ENCODE measurements at regions not wholly inside any gene's neighbourhood (a gene's known extent, or its start where the extent isn't known, plus 50 kb on each side); places are given as distances from the start of the nearest gene placed in this dataset.

- WGBS, 2 donors, result 56 to 65% methylated on average over 2 of the region's 2 CpGs
- ATAC-seq (no peak), DNase-seq (no peak), FAIRE-seq (no peak)
- no peak for TF ChIP-seq CTCF (IDR thresholded peaks at IDR 0.05)
- H3K27me3 ChIP-seq, result no peaks in the 10 kb centered on the region
- H3K4me3 ChIP-seq, result no peak overlapping the region
- H3K36me3 ChIP-seq, result no peaks in the 10 kb centered on the region
- peaks cover 0 to 4% (median 0%) of the 10 kb centered on the region in 4 donors for H3K9me3 ChIP-seq
- no peak overlapping the region for H3K27ac ChIP-seq
- H3K4me1 ChIP-seq, result no peaks in the 10 kb centered on the region
- intact Hi-C loops (cut with DNase I), result no loop called here
These were observed 131.5 kb downstream of the TRIM42 start for GRCh38 chr3:140809316-140809715.

- H3K9me3 ChIP-seq, result peaks cover 0 to 5% (median 0%) of the 10 kb centered on the region in 4 donors
- no peaks in the 10 kb centered on the region for H3K4me1 ChIP-seq
- no peak for DNase-seq
- intact Hi-C loops (cut with DNase I), result no loop called here
- H3K36me3 ChIP-seq, result no peaks in the 10 kb centered on the region
- ATAC-seq, result no peak
- H3K27ac ChIP-seq, result no peak overlapping the region
- TF ChIP-seq CTCF (IDR thresholded peaks at IDR 0.05), result no peak
- H3K27me3 ChIP-seq, result no peaks in the 10 kb centered on the region
- 38 to 61% methylated on average over 6 of the region's 6 CpGs for WGBS, 2 donors
- FAIRE-seq, result no peak
- H3K4me3 ChIP-seq, result no peak overlapping the region
These were observed 125.1 kb upstream of the SLC25A36 start for GRCh38 chr3:140816372-140817195.

GRCh38 chr3:140821493-140821892 lies 120.1 kb upstream of the SLC25A36 start:
- intact Hi-C loops (cut with DNase I), result no loop called here
- no peak overlapping the region for H3K4me3 ChIP-seq
- ATAC-seq (no peak), DNase-seq (no peak), FAIRE-seq (no peak)
- H3K36me3 ChIP-seq, result no peaks in the 10 kb centered on the region
- H3K27ac ChIP-seq, result no peak overlapping the region
- 78 to 81% methylated on average over 2 of the region's 2 CpGs for WGBS, 2 donors
- H3K27me3 ChIP-seq, result no peaks in the 10 kb centered on the region
- H3K4me1 ChIP-seq, result no peaks in the 10 kb centered on the region
- H3K9me3 ChIP-seq, result no peaks in the 10 kb centered on the region
- no peak for TF ChIP-seq CTCF (IDR thresholded peaks at IDR 0.05)

- TF ChIP-seq CTCF (IDR thresholded peaks at IDR 0.05), result no peak
- DNase-seq, result no peak
- no peaks in the 10 kb centered on the region for H3K36me3 ChIP-seq
- intact Hi-C loops (cut with DNase I), result no loop called here
- H3K4me1 ChIP-seq, result no peaks in the 10 kb centered on the region
- H3K9me3 ChIP-seq, result no peaks in the 10 kb centered on the region
- FAIRE-seq, result no peak
- no peak overlapping the region for H3K27ac ChIP-seq
- no peak overlapping the region for H3K4me3 ChIP-seq
- no peaks in the 10 kb centered on the region for H3K27me3 ChIP-seq
- WGBS, 2 donors, result 45 to 68% methylated on average over 3 of the region's 3 CpGs
- ATAC-seq, result no peak
These were observed 119.1 kb upstream of the SLC25A36 start for GRCh38 chr3:140822401-140823047.

- intact Hi-C loops (cut with DNase I), result no loop called here
- H3K4me3 ChIP-seq, result no peak overlapping the region
- H3K27me3 ChIP-seq, result no peaks in the 10 kb centered on the region
- no peaks in the 10 kb centered on the region for H3K9me3 ChIP-seq
- no peak for TF ChIP-seq CTCF (IDR thresholded peaks at IDR 0.05)
- FAIRE-seq (no peak), ATAC-seq (no peak), DNase-seq (no peak)
- H3K27ac ChIP-seq, result no peak overlapping the region
- 59 to 67% methylated on average over 1 of the region's 1 CpG for WGBS, 2 donors
- no peaks in the 10 kb centered on the region for H3K4me1 ChIP-seq
- H3K36me3 ChIP-seq, result no peaks in the 10 kb centered on the region
These were observed 118.5 kb upstream of the SLC25A36 start for GRCh38 chr3:140823106-140823505.
